HT-29 (cell line): ENCODE measurements at regions not wholly inside any gene's neighbourhood (a gene's known extent, or its start where the extent isn't known, plus 50 kb on each side); places are given as distances from the start of the nearest gene placed in this dataset.

ENCODE experiments used
- DNase-seq: peaks from one replicate; pipeline ENCODE4 v3.0.0-alpha.2; 2015; ENCODE audit warnings: low spot score

DNA sequence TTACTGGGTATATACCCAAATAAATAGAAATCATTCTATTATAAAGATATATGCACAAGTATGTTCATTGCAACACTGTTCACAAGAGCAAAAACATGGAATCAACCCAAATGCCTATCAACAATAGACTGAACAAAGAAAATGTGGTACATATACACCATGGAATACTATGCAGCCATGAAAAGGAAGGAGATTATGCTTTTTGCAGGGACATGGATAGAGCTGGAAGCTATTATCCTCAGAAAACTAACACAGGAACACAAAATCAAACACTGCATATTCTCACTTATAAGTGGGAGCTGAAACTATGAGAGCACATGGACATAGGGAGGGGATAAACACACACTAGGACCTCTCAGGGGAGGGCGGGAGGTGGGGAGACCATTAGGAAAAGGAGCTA, 298.4 kb upstream of the CDH9 start:
- DNase-seq = no peak

- DNase-seq = no peak
Measured at GRCh38 chr5:27328480-27328879, 290.1 kb upstream of the CDH9 start.

DNA sequence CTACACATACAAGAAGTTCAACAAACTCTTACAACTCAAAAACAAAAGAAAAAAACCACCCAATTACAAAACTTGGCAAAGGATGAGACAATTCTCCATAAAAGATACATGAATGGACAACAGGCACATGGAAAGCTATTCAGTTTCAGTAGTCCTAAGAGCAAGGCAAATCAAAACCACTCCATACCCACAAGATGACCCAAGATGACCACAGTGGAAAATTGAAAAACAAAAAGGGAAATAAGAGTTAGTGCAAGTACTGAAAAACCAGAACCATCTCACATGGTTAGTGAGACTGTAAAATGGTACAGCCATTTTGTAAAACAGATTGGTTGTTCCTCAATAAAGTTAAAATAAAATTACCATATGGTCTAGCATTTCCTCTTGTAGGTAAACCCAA, 287.1 kb upstream of the CDH9 start:
- DNase-seq = no peak

GRCh38 chr5:27318701-27319100, 280.3 kb upstream of the CDH9 start:
- no peak for DNase-seq

DNA sequence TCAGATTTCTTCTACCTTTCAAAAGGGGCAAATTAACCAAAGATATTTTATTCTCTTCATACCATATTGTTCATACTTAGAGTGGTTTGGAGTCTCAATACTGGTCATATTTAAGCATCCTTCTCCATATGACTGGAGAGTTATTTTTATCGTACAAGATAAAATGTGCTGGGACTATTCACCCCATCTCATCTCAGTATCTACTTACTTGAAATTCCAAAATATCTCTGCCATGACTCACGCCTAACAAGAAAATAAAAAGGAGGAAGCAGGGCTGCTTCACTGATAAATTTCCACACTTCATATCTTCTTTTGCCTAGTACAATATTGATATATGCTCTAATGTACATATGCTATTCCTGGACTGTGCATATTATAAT, 277.9 kb upstream of the CDH9 start:
- DNase-seq = no peak

GRCh38 chr5:27315363-27316270, 277.2 kb upstream of the CDH9 start:
- DNase-seq = no peak

- no peak for DNase-seq
Measured at GRCh38 chr5:27313549-27313948, 275.2 kb upstream of the CDH9 start.

- DNase-seq = no peak
Measured at GRCh38 chr5:27312291-27312893, 274.0 kb upstream of the CDH9 start.

- no peak for DNase-seq
Measured at GRCh38 chr5:27311544-27311943, 273.2 kb upstream of the CDH9 start.

GRCh38 chr5:27308153-27308552, 269.8 kb upstream of the CDH9 start:
- DNase-seq = no peak

GRCh38 chr5:27290172-27290571, 251.8 kb upstream of the CDH9 start:
- no peak for DNase-seq

DNA sequence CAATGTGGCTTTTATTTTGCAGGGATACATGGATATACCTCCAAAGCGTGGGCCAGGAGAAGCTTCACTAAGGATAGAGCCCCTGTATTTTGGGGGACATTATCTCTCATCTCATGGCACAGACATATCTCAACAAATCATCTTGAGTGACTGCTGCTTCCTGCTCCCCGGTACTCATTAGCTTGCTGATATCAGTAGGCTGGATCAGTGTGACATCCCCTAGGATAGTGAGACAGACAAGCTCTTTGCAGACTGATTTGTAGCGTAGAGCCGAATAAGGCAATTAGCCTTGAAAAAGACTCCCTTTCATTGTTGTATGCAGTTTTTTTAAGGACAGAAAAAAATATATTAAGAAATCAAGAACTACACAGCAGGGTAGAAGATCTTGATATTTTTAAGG, 237.7 kb upstream of the CDH9 start:
- DNase-seq = no peak

GRCh38 chr5:27275345-27275744, 237.0 kb upstream of the CDH9 start:
- DNase-seq = no peak

- DNase-seq = no peak
Measured at GRCh38 chr5:27269766-27270165, 231.4 kb upstream of the CDH9 start.

DNA sequence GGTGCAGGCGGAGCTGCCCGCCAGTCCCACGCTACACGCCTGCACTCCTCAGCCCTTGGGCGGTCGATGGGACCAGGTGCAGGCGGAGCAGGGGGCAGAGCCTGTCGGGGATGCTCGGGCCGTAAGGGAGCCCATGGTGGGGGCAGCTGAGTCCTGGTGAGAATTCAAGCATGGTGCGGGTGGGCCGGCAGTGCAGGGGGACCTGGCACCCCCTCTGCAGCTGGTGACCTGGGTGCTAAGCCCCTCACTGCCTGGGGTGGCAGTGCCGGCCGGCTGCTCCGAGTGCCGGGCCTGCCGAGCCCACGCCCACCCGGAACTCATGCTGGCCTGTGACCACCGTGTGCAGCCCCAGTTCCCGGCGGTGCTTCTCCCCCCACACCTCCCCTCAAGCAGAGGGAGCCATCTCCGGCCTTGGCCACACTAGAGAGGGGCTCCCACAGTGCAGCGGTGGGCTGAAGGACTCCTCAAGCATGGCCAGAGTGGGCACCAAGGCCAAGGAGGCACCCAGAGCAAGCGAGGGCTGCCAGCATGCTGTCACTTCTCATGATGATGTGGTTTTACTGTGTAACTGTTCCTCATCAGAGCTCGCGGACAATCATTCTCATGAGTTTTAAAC, 228.9 kb upstream of the CDH9 start:
- DNase-seq = no peak

DNA sequence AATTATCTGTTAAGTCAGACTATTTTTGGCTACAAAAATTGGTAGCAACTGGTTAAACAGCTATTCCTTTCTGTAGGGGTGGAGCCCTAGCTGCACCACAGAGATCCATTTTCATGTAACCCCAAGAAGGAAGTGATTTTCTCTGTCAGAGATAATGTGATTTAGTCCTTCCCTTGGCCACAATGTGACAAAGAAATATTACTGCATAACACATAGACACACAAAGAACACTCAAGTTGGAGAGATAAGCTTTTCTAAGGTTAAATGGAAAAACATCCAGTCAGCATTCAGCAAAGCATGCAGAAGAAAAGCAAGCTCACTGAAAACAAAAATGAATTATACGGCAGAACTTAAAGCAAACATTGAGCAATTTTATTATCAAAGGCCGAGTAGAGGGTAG, 227.8 kb upstream of the CDH9 start:
- DNase-seq = peak; percentile 21

DNA sequence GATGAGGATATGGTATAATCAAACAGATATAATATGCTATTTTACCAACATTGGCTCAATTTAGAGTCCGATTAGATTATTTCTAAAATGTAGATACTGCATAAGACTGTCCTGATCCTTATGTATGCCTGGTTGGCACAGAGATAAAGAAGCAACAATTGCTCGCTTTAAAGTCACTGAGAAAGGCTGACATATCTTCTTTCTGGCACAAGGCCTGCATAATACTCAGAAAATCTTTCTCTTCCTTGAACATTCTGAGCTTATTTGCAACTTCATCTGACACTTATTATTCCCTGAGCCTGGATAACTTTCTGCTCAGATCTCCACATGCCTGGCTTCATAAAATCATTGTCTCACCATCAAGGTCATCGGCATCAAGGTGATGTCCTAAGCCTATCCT, 219.3 kb upstream of the CDH9 start:
- DNase-seq = no peak

- DNase-seq = no peak
Measured at GRCh38 chr5:27252911-27253310, 214.5 kb upstream of the CDH9 start.

DNA sequence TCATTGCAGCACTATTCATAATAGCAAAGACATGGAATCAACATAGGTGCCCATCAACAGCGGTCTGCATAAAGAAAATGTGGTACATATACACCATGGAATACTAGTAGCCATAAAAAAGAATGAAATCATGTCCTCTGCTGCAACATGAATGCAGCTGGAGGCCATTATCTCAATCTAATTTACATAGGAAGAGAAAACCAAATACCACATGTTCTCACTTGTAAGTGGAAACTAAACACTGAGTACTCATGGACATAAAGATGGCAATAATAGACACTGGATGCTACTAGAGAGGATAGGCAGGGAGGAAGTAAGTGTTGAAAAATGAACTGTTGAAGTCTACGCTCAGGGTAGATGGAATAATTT, 203.9 kb upstream of the CDH9 start:
- DNase-seq = no peak

DNA sequence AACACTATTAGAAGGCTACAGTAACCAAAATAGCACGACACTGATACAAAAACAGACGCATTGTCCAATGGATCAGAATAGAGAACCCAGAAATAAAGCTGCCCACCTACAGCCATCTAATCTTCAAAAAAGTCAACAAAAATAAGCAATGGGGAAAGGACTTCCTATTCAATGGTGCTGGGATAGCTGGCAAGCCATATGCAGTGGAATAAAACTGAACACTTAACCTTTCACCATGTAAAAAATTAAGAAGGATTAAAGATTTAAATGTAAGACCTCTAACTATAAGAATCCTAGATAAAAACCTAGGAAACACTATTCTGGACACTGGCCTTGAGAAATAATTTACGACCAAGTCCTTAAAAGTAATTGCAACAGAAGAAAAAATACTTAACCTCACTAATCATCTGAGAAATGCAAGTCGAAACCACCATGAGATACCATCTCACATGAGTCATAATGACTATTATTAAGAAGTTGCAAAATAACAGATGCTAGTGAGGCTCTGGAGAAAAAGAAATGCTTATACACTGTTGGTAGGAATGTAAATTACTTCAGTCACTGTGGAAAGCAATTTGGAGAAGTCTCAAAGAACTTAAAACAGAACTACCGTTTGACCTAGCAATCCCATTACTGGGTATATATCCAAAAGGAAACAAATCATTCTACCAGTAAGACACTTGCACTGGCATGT, 203.3 kb upstream of the CDH9 start:
- DNase-seq = peak; percentile 81

DNA sequence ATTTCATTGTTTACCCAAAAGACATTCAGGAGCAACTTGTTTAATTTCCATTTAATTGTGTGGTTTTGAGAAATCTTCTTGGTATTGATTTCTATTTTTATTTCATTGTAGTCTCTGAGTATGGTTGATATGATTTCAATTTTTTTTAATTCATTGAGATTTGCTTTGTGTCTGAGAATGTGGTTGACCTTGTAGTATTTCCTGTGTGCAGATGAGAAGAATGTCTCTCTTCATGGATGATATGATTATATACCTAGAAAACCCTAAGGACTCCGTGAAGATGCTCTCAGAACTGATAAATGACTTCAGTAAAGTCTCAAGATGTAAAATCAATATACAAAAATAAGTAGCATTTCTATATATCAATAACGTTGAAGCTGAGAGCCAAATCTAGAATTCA, 202.4 kb upstream of the CDH9 start:
- no peak for DNase-seq

- no peak for DNase-seq
Measured at GRCh38 chr5:27234916-27235315, 196.5 kb upstream of the CDH9 start.
